ENCODE measurements at regions not wholly inside any gene's neighbourhood (a gene's known extent, or its start where the extent isn't known, plus 50 kb on each side); places are given as distances from the start of the nearest gene placed in this dataset.

DNA sequence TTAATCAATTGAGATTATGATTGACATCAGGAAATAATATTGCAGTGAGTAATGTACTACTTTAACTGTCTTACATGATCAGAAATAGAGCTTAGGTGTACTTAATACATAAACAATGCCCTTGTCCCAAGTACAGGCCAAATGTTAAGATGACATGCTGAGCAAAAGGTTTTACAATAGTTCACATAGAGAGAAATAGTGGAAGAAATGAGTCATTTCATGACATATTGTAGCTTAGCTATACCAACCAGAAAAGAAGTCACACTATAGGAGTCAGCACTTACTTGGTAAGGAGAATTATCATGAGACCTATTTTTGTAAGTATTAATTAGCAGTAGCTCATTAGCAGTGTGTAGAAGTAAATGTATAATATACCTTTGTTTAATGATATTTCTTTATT lies 96.4 kb upstream of the NANOGP8 start:
- TF ChIP-seq MAX (IDR thresholded peaks at IDR 0.05) (no peak), POLR2A (IDR thresholded peaks at IDR 0.05; ENCODE audit: low read length) (no peak), CTCF (IDR thresholded peaks at IDR 0.05) (no peak), MAFK (IDR thresholded peaks at IDR 0.05; ENCODE audit: partially characterized antibody) (no peak), EP300 (IDR thresholded peaks at IDR 0.05) (no peak), RCOR1 (IDR thresholded peaks at IDR 0.05; ENCODE audit: low read depth, low read length) (no peak), MAZ (IDR thresholded peaks at IDR 0.05; ENCODE audit: borderline replicate concordance, low read depth, low read length) (no peak), CHD2 (IDR thresholded peaks at IDR 0.05; ENCODE audit: low read length, partially characterized antibody) (no peak), RFX5 (IDR thresholded peaks at IDR 0.05) (no peak), KDM1A (IDR thresholded peaks at IDR 0.05; ENCODE audit: low read depth) (no peak)
- TF ChIP-seq, protein P1, sequence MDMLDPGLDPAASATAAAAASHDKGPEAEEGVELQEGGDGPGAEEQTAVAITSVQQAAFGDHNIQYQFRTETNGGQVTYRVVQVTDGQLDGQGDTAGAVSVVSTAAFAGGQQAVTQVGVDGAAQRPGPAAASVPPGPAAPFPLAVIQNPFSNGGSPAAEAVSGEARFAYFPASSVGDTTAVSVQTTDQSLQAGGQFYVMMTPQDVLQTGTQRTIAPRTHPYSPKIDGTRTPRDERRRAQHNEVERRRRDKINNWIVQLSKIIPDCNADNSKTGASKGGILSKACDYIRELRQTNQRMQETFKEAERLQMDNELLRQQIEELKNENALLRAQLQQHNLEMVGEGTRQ (IDR thresholded peaks at IDR 0.05), result no peak
